ENCODE measurements at regions not wholly inside any gene's neighbourhood (a gene's known extent, or its start where the extent isn't known, plus 50 kb on each side); places are given as distances from the start of the nearest gene placed in this dataset.
"Not testable (repeated sequence)": the region's sequence is repeated elsewhere in the genome, so short reads cannot be mapped to it uniquely, and the experiment has no call there.

- TF ChIP-seq CTCF (IDR thresholded peaks at IDR 0.05; ENCODE audit: insufficient read depth, low read length); GABPA (IDR thresholded peaks at IDR 0.05; ENCODE audit: low read depth); REST (IDR thresholded peaks at IDR 0.05; ENCODE audit: insufficient replicate concordance, low read depth); POLR2AphosphoS5 (IDR thresholded peaks at IDR 0.05; ENCODE audit: low read depth): not testable (repeated sequence)
These were observed 236.6 kb downstream of the ANKRD30B start for GRCh38 chr18:14984531-14984930.
